GM23338 (cell line): ENCODE measurements at regions not wholly inside any gene's neighbourhood (a gene's known extent, or its start where the extent isn't known, plus 50 kb on each side); places are given as distances from the start of the nearest gene placed in this dataset.

Experiments used
- ATAC-seq: fragments of 200-7000 bp; cut with Tn5 transposase; 3 replicates; pipeline ENCODE4 v1.9.1; 2020
- DNase-seq: peaks from one replicate; pipeline ENCODE4 v3.0.0-alpha.2; 2015; ENCODE audit warnings: low spot score
- H2AFZ ChIP-seq: fragments of 200-600 bp; sonication (generic); 2 replicates; pipeline ENCODE4 v1.8.0; 2016; ENCODE audit warnings: antibody characterized with exemption, mild to moderate bottlenecking, moderate library complexity
- H3F3A ChIP-seq: fragments of 200-600 bp; sonication (generic); replicated peaks from 2 replicates; pipeline ENCODE4 v1.8.0; 2017; ENCODE audit warnings: antibody characterized with exemption, mixed run types, low read depth
- H3K27ac ChIP-seq: fragments of 200-600 bp; sonication (generic); 2 replicates; pipeline ENCODE4 v1.6.1; 2016; ENCODE audit warnings: low read depth
- H3K27me3 ChIP-seq: fragments of 200-600 bp; sonication (generic); 2 replicates; pipeline ENCODE4 v1.8.0; 2016; ENCODE audit warnings: mild to moderate bottlenecking, mixed run types, moderate library complexity; ENCODE audit not compliant: insufficient read depth
- H3K36me3 ChIP-seq: fragments of 200-600 bp; sonication (generic); 2 replicates; pipeline ENCODE4 v1.8.0; 2016; ENCODE audit warnings: mild to moderate bottlenecking; ENCODE audit not compliant: insufficient read depth
- H3K4me1 ChIP-seq: fragments of 200-600 bp; sonication (generic); 2 replicates; pipeline ENCODE4 v1.8.0; 2016; ENCODE audit warnings: mild to moderate bottlenecking, moderate library complexity; ENCODE audit not compliant: insufficient read depth
- H3K4me2 ChIP-seq: fragments of 200-600 bp; sonication (generic); 2 replicates; pipeline ENCODE4 v1.7.1; 2017; ENCODE audit warnings: mixed run types
- H3K4me3 ChIP-seq: fragments of 200-600 bp; sonication (generic); 2 replicates; pipeline ENCODE4 v1.6.1; 2016; ENCODE audit warnings: mixed run types
- H3K79me2 ChIP-seq: fragments of 200-600 bp; sonication (generic); replicated peaks from 2 replicates; pipeline ENCODE4 v1.8.0; 2017; ENCODE audit warnings: mild to moderate bottlenecking; ENCODE audit not compliant: insufficient read depth
- H3K9me2 ChIP-seq: fragments of 200-600 bp; sonication (generic); 2 replicates; pipeline ENCODE4 v1.8.0; 2017; ENCODE audit not compliant: insufficient read depth
- H4K20me1 ChIP-seq: fragments of 200-600 bp; sonication (generic); replicated peaks from 2 replicates; pipeline ENCODE4 v1.8.0; 2017; ENCODE audit warnings: mild to moderate bottlenecking; ENCODE audit not compliant: insufficient read depth
- H3K27ac Mint-ChIP-seq: 2 replicates; pipeline ENCODE4 v1.8.0; 2020; ENCODE audit warnings: inconsistent platforms, mild to moderate bottlenecking, moderate library complexity, mixed read lengths
- H3K27me3 Mint-ChIP-seq: 3 replicates; pipeline ENCODE4 v1.8.0; 2022; ENCODE audit warnings: low read depth, mild to moderate bottlenecking, moderate library complexity, mixed read lengths, inconsistent platforms; ENCODE audit not compliant: insufficient read depth, poor library complexity
- H3K36me3 Mint-ChIP-seq: 3 replicates; pipeline ENCODE4 v1.8.0; 2021; ENCODE audit warnings: low read depth, mild to moderate bottlenecking, inconsistent platforms, moderate library complexity, mixed read lengths
- H3K4me1 Mint-ChIP-seq: 3 replicates; pipeline ENCODE4 v1.8.0; 2020; ENCODE audit warnings: mild to moderate bottlenecking, inconsistent platforms, mixed read lengths
- H3K4me3 Mint-ChIP-seq: 3 replicates; pipeline ENCODE4 v1.8.0; 2021; ENCODE audit warnings: moderate library complexity, mild to moderate bottlenecking, inconsistent platforms, mixed read lengths
- H3K9me3 Mint-ChIP-seq: 3 replicates; pipeline ENCODE4 v1.8.0; 2020; ENCODE audit warnings: moderate library complexity, mild to moderate bottlenecking, inconsistent platforms, mixed read lengths
- CREB1 ChIP-seq: fragments of 250-450 bp; sonication (Bioruptor Pico); IDR thresholded peaks from 2 replicates; pipeline ENCODE4 v1.5.0; 2020; ENCODE audit warnings: low read depth, mild to moderate bottlenecking, moderate library complexity
- CTCF ChIP-seq, 2 experiments: fragments of 200-600 bp in 1 of 2; sonication (generic) in 1 of 2; conservative IDR thresholded peaks; 2 replicates each; pipeline versions ENCODE4 v1.5.1 to v1.6.1; 2016 to 2017; ENCODE audit warnings: antibody characterized with exemption in 2 of 2, low read depth in 2 of 2, mild to moderate bottlenecking in 2 of 2, moderate library complexity in 1 of 2
- ETS1 ChIP-seq: IDR thresholded peaks from 2 replicates; pipeline ENCODE4 v1.6.1; 2016; ENCODE audit warnings: antibody characterized with exemption
- EZH2 ChIP-seq: fragments of 200-600 bp; sonication (generic); IDR thresholded peaks from one replicate; pipeline ENCODE4 v1.8.0; 2017; ENCODE audit warnings: antibody characterized with exemption, mild to moderate bottlenecking, low read depth; ENCODE audit not compliant: unreplicated experiment
- EZH2phosphoT487 ChIP-seq: fragments of 200-600 bp; sonication (generic); IDR thresholded peaks from one replicate; pipeline ENCODE4 v1.8.1; 2018; ENCODE audit warnings: antibody characterized with exemption; ENCODE audit not compliant: unreplicated experiment
- JUNB ChIP-seq: IDR thresholded peaks from one replicate; pipeline ENCODE4 v1.6.1; 2016; ENCODE audit warnings: antibody characterized with exemption; ENCODE audit not compliant: unreplicated experiment
- NANOG ChIP-seq: IDR thresholded peaks from 2 replicates; pipeline ENCODE4 v1.6.1; 2016; ENCODE audit warnings: antibody characterized with exemption, borderline replicate concordance
- POLR2AphosphoS5 ChIP-seq: IDR thresholded peaks from 2 replicates; pipeline ENCODE4 v1.6.1; 2016; ENCODE audit warnings: antibody characterized with exemption, low read depth
- REST ChIP-seq: IDR thresholded peaks from one replicate; pipeline ENCODE4 v1.6.1; 2018; ENCODE audit warnings: antibody characterized with exemption; ENCODE audit not compliant: unreplicated experiment
- STAT1 ChIP-seq: IDR thresholded peaks from one replicate; pipeline ENCODE4 v1.6.1; 2016; ENCODE audit warnings: antibody characterized with exemption; ENCODE audit not compliant: unreplicated experiment
- ZNF114 ChIP-seq: fragments of 250-450 bp; sonication (Bioruptor Pico); IDR thresholded peaks from 2 replicates; pipeline ENCODE4 v1.5.0; 2020; ENCODE audit warnings: mild to moderate bottlenecking, moderate library complexity
- ZNF331 ChIP-seq: fragments of 250-450 bp; sonication (Bioruptor Pico); IDR thresholded peaks from 2 replicates; pipeline ENCODE4 v1.5.0; 2020; ENCODE audit warnings: low read depth, mild to moderate bottlenecking, moderate library complexity
- ZNF462 ChIP-seq: fragments of 250-450 bp; sonication (Bioruptor Pico); IDR thresholded peaks from 2 replicates; pipeline ENCODE4 v1.5.0; 2020; ENCODE audit warnings: mild to moderate bottlenecking, moderate library complexity

GRCh38 chr6:9086331-9086730 is 651.0 kb upstream of the SLC35B3 start:
- Histone ChIP-seq H3K27me3 (no peaks in the 10 kb centered on the region), H3K79me2 (no peaks in the 10 kb centered on the region), H3K4me1 (peaks cover 8% of the 10 kb centered on the region; the same call in 1 of the 2 replicates), H3K27ac (no peak overlapping the region), H3K36me3 (no peaks in the 10 kb centered on the region), H4K20me1 (no peaks in the 10 kb centered on the region), H3K9me2 (no peaks in the 10 kb centered on the region), H3K4me3 (no peak overlapping the region), H2AFZ (no peak overlapping the region), H3K4me2 (no peak overlapping the region), H3F3A (no peaks in the 10 kb centered on the region)
- peaks cover 16% of the 10 kb centered on the region for H3K4me1 Mint-ChIP-seq
- DNase-seq (no peak), ATAC-seq (no peak)
- peaks cover 2% of the 10 kb centered on the region for H3K27me3 Mint-ChIP-seq
- H3K9me3 Mint-ChIP-seq = no peaks in the 10 kb centered on the region
- no peak overlapping the region for H3K4me3 Mint-ChIP-seq
- TF ChIP-seq EZH2phosphoT487 = no peak
- no peak for TF ChIP-seq ZNF331
- no peak for TF ChIP-seq CTCF (conservative IDR thresholded peaks at IDR 0.05; ENCODE audit: low read depth in 2 of 2)
- TF ChIP-seq ZNF114 = no peak
- no peak for TF ChIP-seq ZNF462 (CRISPR knock-in tag)
- no peak for TF ChIP-seq NANOG
- TF ChIP-seq EZH2 = no peak
- no peak for TF ChIP-seq ETS1
- no peak for TF ChIP-seq CREB1
- TF ChIP-seq POLR2AphosphoS5 = no peak
- TF ChIP-seq STAT1 = no peak
- TF ChIP-seq REST = no peak
- no peak for TF ChIP-seq JUNB
- H3K27ac Mint-ChIP-seq = no peak overlapping the region
- no peaks in the 10 kb centered on the region for H3K36me3 Mint-ChIP-seq
